ENCODE measurements at regions not wholly inside any gene's neighbourhood (a gene's known extent, or its start where the extent isn't known, plus 50 kb on each side); places are given as distances from the start of the nearest gene placed in this dataset.

GRCh38 chr5:67262206-67262605, 65.6 kb upstream of the CD180 start:
- H3K36me3 Mint-ChIP-seq (ENCODE audit: insufficient read depth in 1 of 3, low read depth in 3 of 3): no peaks in the 10 kb centered on the region
- Histone ChIP-seq H3K27ac (ENCODE audit: insufficient read length, low read depth, low read length) (no peak overlapping the region), H3K79me1 (ENCODE audit: insufficient read depth, low read depth, low read length, poor library complexity, severe bottlenecking) (no peaks in the 10 kb centered on the region), H2BK20ac (ENCODE audit: low read depth, low read length, poor library complexity, severe bottlenecking) (no peak overlapping the region), H2BK12ac (ENCODE audit: insufficient read length, low read depth, low read length) (no peak overlapping the region), H3K14ac (ENCODE audit: insufficient read depth, low read length) (no peak overlapping the region), H2BK120ac (ENCODE audit: low read depth, low read length, poor library complexity, severe bottlenecking) (no peak overlapping the region), H3K9ac (ENCODE audit: extremely low read depth, insufficient read length, low read length) (no peak overlapping the region), H4K91ac (ENCODE audit: insufficient read length, low read depth, low read length) (no peak overlapping the region), H4K20me1 (ENCODE audit: control insufficient read depth, insufficient read depth, insufficient read length) (no peaks in the 10 kb centered on the region), H3K56ac (ENCODE audit: insufficient read length, low read depth, low read length) (no peak overlapping the region), H3K4me2 (ENCODE audit: insufficient read depth, insufficient read length, low read length) (no peak overlapping the region), H3K27me3 (ENCODE audit: insufficient read depth, low read length) (no peaks in the 10 kb centered on the region), H3K79me2 (ENCODE audit: insufficient read depth, low read length) (no peaks in the 10 kb centered on the region), H3T11ph (ENCODE audit: low read length) (no peak overlapping the region), H2AK5ac (ENCODE audit: insufficient read length, low read length) (no peak overlapping the region), H2BK15ac (ENCODE audit: low read depth, low read length) (no peak overlapping the region), H3K23ac (ENCODE audit: insufficient read length, low read depth, low read length) (no peak overlapping the region), H3K4me1 (ENCODE audit: insufficient read depth, low read length) (no peaks in the 10 kb centered on the region), H3K23me2 (ENCODE audit: insufficient read length, low read depth, low read length, poor library complexity, severe bottlenecking) (no peaks in the 10 kb centered on the region), H3K18ac (ENCODE audit: insufficient read length, low read depth, low read length) (no peak overlapping the region), H3K9me3 (ENCODE audit: control insufficient read depth, low read depth, low read length) (no peaks in the 10 kb centered on the region), H2BK5ac (ENCODE audit: insufficient read length, low read length) (no peak overlapping the region), H3K4ac (ENCODE audit: low read depth, low read length) (no peak overlapping the region), H2AFZ (ENCODE audit: low read length) (no peak overlapping the region), H4K8ac (replicated peaks; ENCODE audit: insufficient read length, low read depth, low read length) (no peak overlapping the region), H4K5ac (ENCODE audit: insufficient read length, low read depth, low read length) (no peak overlapping the region)
- TF ChIP-seq CTCF (conservative IDR thresholded peaks at IDR 0.05): no peak
- H3K27me3 Mint-ChIP-seq (ENCODE audit: low read depth): no peaks in the 10 kb centered on the region
- no peak overlapping the region for H3K27ac Mint-ChIP-seq
- DNase-seq: no peak
- H3K4me3 Mint-ChIP-seq: no peak overlapping the region
- H3K9me3 Mint-ChIP-seq: peaks cover 0 to 4% of the 10 kb centered on the region in 2 experiments; a peak in 1 of 5 replicates
- WGBS (ENCODE audit: extremely low coverage, insufficient read length, low lambda C conversion rate): no CpG with 5 or more reads among the region's 5 CpGs
- H3K4me1 Mint-ChIP-seq: no peaks in the 10 kb centered on the region
